Smooth muscle cell (in vitro differentiated cells): ENCODE measurements at regions not wholly inside any gene's neighbourhood (a gene's known extent, or its start where the extent isn't known, plus 50 kb on each side); places are given as distances from the start of the nearest gene placed in this dataset.

Experiments used
- DNase-seq: peaks from one replicate; lab custom pipeline; 2025; ENCODE audit not compliant: unreplicated experiment; lab: John Stamatoyannopoulos, UW
- H2AFZ ChIP-seq: fragments of 200-600 bp; sonication (generic); 2 replicates; pipeline ENCODE4 v1.6.0; 2016; ENCODE audit warnings: antibody characterized with exemption, low read depth, mild to moderate bottlenecking
- H3F3A ChIP-seq: fragments of 200-600 bp; sonication (generic); 2 replicates; pipeline ENCODE4 v1.6.0; 2017; ENCODE audit warnings: antibody characterized with exemption, low read depth
- H3K27ac ChIP-seq: fragments of 200-600 bp; sonication (generic); 2 replicates; pipeline ENCODE4 v1.5.1; 2016; ENCODE audit warnings: low read depth, mild to moderate bottlenecking
- H3K27me3 ChIP-seq: fragments of 200-600 bp; sonication (generic); 2 replicates; pipeline ENCODE4 v1.6.1; 2016; ENCODE audit warnings: low read depth, mild to moderate bottlenecking
- H3K36me3 ChIP-seq: fragments of 200-600 bp; sonication (generic); 2 replicates; pipeline ENCODE4 v1.5.1; 2016; ENCODE audit warnings: low read depth
- H3K4me1 ChIP-seq: fragments of 200-600 bp; sonication (generic); 2 replicates; pipeline ENCODE4 v1.5.1; 2016; ENCODE audit warnings: low read depth
- H3K4me2 ChIP-seq: fragments of 200-600 bp; sonication (generic); 2 replicates; pipeline ENCODE4 v1.6.0; 2016; ENCODE audit warnings: mild to moderate bottlenecking
- H3K4me3 ChIP-seq: fragments of 200-600 bp; sonication (generic); 2 replicates; pipeline ENCODE4 v1.5.1; 2016; ENCODE audit warnings: mild to moderate bottlenecking
- H3K79me2 ChIP-seq: fragments of 200-600 bp; sonication (generic); 2 replicates; pipeline ENCODE4 v1.6.0; 2016; ENCODE audit warnings: low read depth, mild to moderate bottlenecking
- H3K9ac ChIP-seq: fragments of 200-600 bp; sonication (generic); 2 replicates; pipeline ENCODE4 v1.6.0; 2016; ENCODE audit warnings: low read depth
- H3K9me3 ChIP-seq: fragments of 200-600 bp; sonication (generic); replicated peaks from 2 replicates; pipeline ENCODE4 v1.5.1; 2016; ENCODE audit warnings: low read depth
- H4K20me1 ChIP-seq: fragments of 200-600 bp; sonication (generic); 2 replicates; pipeline ENCODE4 v1.6.0; 2016; ENCODE audit warnings: low read depth
- WGBS: methylation state at CpG from one replicate; pipeline ENCODE4 v1.1.7; 2016; ENCODE audit warnings: low lambda C conversion rate; 5-methylcytosine and 5-hydroxymethylcytosine counted together
- TF ChIP-seq, protein P1 (sequence below): fragments of 200-600 bp; sonication (generic); IDR thresholded peaks from 2 replicates; pipeline ENCODE4 v1.5.1; 2017; ENCODE audit warnings: borderline replicate concordance, mild to moderate bottlenecking, antibody characterized with exemption; ENCODE audit not compliant: insufficient read depth, poor library complexity, severe bottlenecking

DNA sequence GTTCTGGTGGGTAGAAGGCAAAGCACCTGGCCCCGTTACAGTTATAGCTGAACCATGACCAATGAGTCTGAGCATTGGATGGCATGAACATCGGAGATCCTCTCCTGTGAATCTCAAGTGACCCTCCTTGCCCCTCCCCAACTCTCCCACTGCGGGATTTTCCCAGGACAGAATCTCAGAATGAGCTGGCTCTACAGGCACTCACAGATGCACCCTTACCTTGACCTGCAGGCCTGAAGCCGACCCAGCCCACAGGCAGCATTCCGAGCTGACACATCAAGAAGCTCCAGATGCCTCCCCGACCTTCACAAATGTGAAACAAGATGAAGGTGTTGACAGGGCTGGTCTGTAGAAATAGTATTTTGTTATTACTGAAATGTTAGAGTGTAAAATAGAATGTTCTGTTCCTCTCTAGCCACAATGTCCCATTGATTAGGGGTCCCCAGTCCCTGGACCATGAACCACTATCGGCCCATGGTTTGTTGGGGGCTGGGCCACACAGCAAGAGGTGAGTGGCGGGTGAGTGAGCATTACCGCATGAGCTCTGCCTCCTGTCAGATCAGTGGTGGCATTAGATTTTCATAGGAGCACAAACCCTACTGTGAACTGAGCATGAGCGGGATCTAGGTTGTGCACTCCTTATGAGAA lies 263.4 kb downstream of the AUH start:
- H3F3A ChIP-seq, result no peaks in the 10 kb centered on the region
- H2AFZ ChIP-seq, result no peak overlapping the region
- no peaks in the 10 kb centered on the region for H4K20me1 ChIP-seq
- H3K4me1 ChIP-seq, result no peaks in the 10 kb centered on the region
- TF ChIP-seq, protein P1, sequence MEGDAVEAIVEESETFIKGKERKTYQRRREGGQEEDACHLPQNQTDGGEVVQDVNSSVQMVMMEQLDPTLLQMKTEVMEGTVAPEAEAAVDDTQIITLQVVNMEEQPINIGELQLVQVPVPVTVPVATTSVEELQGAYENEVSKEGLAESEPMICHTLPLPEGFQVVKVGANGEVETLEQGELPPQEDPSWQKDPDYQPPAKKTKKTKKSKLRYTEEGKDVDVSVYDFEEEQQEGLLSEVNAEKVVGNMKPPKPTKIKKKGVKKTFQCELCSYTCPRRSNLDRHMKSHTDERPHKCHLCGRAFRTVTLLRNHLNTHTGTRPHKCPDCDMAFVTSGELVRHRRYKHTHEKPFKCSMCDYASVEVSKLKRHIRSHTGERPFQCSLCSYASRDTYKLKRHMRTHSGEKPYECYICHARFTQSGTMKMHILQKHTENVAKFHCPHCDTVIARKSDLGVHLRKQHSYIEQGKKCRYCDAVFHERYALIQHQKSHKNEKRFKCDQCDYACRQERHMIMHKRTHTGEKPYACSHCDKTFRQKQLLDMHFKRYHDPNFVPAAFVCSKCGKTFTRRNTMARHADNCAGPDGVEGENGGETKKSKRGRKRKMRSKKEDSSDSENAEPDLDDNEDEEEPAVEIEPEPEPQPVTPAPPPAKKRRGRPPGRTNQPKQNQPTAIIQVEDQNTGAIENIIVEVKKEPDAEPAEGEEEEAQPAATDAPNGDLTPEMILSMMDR, result no peak
- no peaks in the 10 kb centered on the region for H3K27me3 ChIP-seq
- DNase-seq, result no peak
- no peak overlapping the region for H3K4me2 ChIP-seq
- no peaks in the 10 kb centered on the region for H3K36me3 ChIP-seq
- H3K9ac ChIP-seq, result no peak overlapping the region
- H3K9me3 ChIP-seq, result no peaks in the 10 kb centered on the region
- no peak overlapping the region for H3K27ac ChIP-seq
- no peak overlapping the region for H3K4me3 ChIP-seq
- H3K79me2 ChIP-seq, result no peaks in the 10 kb centered on the region
- 85% methylated on average over 10 of the region's 10 CpGs for WGBS

DNA sequence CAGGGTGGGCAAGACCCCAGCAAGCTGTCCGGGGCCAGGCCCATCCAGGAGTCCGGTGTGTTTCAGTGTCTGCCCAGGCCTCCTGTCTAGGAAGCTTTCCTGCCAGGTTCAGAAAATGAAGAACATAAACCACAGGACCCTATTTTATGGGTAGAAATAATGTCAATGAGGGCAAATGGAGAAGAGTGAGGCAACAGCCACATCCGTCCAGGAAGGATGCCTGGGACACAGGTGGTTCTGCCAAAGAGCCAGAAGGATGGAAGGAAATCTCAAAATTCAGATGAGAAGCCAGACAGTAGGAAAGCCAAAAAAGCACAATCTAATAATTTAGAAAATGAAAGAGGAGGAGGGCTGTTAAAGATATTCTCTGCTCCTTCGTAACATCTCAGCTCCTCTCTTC lies 262.3 kb downstream of the AUH start:
- WGBS, result 97% methylated on average over 4 of the region's 4 CpGs
- Histone ChIP-seq H3K79me2 (no peaks in the 10 kb centered on the region), H2AFZ (no peak overlapping the region), H3K4me1 (no peaks in the 10 kb centered on the region), H3F3A (no peaks in the 10 kb centered on the region), H3K27me3 (no peaks in the 10 kb centered on the region), H4K20me1 (no peaks in the 10 kb centered on the region), H3K27ac (peak overlapping the region; percentile 8), H3K4me3 (no peak overlapping the region), H3K36me3 (no peaks in the 10 kb centered on the region), H3K9me3 (no peaks in the 10 kb centered on the region), H3K4me2 (peak overlapping the region; percentile 40), H3K9ac (no peak overlapping the region)
- no peak for DNase-seq
- TF ChIP-seq, protein P1, result no peak

DNA sequence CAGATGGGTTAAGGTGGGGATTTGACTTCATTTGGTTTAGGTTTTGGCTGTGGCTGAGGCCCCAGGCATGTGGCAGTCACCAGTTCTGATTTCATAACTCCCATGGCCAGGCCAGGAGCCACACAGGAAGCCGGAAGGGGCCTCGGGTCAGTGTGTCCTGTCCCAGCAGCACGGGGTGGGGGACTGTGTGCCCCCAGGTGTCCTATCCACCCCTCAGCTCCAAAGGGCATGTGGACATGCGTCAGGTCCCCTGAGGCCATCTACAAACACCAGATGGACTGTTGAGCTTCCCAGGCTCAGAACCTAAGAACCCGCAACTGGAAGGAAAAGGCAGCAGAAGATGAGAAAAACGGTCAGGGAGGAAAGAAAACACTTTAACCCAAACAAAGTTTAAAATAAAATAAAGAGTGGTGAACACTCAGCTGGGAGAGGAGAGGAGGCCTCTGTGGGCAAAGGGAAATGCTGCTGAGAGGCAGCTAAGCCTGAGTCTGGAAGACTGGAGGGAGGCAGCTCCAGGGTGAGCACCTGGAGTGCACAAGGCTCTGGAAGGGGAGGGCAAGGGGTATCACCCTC lies 260.8 kb downstream of the AUH start:
- Histone ChIP-seq H3K79me2 (no peaks in the 10 kb centered on the region), H3K4me1 (no peaks in the 10 kb centered on the region), H3K27me3 (no peaks in the 10 kb centered on the region), H3K9ac (no peak overlapping the region), H3K4me3 (no peak overlapping the region), H3K27ac (peak overlapping the region; percentile 57), H3K36me3 (no peaks in the 10 kb centered on the region), H3F3A (no peaks in the 10 kb centered on the region), H3K4me2 (peak overlapping the region; percentile 40), H2AFZ (no peak overlapping the region), H3K9me3 (no peaks in the 10 kb centered on the region), H4K20me1 (no peaks in the 10 kb centered on the region)
- TF ChIP-seq, protein P1, result no peak
- 90% methylated on average over 6 of the region's 6 CpGs for WGBS
- DNase-seq, result no peak
